ENCODE measurements at regions not wholly inside any gene's neighbourhood (a gene's known extent, or its start where the extent isn't known, plus 50 kb on each side); places are given as distances from the start of the nearest gene placed in this dataset.
"Not testable (repeated sequence)": the region's sequence is repeated elsewhere in the genome, so short reads cannot be mapped to it uniquely, and the experiment has no call there.

GRCh38 chr16:29233705-29234404 lies 172.7 kb downstream of the NPIPB11 start:
- intact Hi-C loops (cut with DNase I); H3K4me1 ChIP-seq; H3K27me3 ChIP-seq; H3K27ac ChIP-seq; H3K4me3 ChIP-seq; H3K9me3 ChIP-seq; DNase-seq; H3K36me3 ChIP-seq: not testable (repeated sequence)
- WGBS, 2 donors = 83 to 94% methylated on average over 4 to 8 of the region's 23 CpGs

- no peak overlapping the region for H3K27ac ChIP-seq
- H3K4me1 ChIP-seq = peaks cover 0 to 4% (median 0%) of the 10 kb centered on the region in 3 donors
- no peaks in the 10 kb centered on the region for H3K27me3 ChIP-seq
- H3K4me3 ChIP-seq = no peak overlapping the region
- DNase-seq = no peak
- intact Hi-C loops (cut with DNase I) = no loop called here
- H3K9me3 ChIP-seq = no peaks in the 10 kb centered on the region
- 88 to 95% methylated on average over 8 to 18 of the region's 30 CpGs for WGBS, 2 donors
- no peaks in the 10 kb centered on the region for H3K36me3 ChIP-seq
- TF ChIP-seq POLR2A (IDR thresholded peaks at IDR 0.05) (no peak), CTCF (IDR thresholded peaks at IDR 0.05) (no peak)
These were observed 173.5 kb downstream of the NPIPB11 start for GRCh38 chr16:29232811-29233704.

- H3K27ac ChIP-seq; intact Hi-C loops (cut with DNase I): not testable (repeated sequence)
These were observed 174.3 kb downstream of the NPIPB11 start for GRCh38 chr16:29232160-29232705.

DNA sequence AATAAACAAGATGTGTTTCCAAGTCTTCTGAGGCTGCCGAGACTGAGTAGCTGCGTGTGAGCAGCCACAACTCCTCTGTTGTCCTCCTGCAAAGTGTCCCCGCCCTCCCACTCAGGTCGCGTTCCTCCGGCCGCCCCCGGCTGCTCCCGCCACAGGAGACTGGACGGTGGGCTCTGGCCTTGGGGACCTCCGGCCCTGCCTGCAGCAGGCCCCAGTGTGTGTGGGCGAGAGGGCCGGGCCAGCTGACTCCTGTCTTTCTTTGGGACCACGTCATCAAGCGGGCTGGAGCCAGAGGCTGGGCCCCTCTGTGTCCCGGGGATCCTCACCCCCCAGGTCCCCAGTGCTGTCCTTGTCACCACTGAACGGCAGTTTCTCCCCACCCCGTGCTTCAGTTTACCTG lies 175.3 kb downstream of the NPIPB11 start:
- TF ChIP-seq POLR2A (IDR thresholded peaks at IDR 0.05) (no peak), CTCF (IDR thresholded peaks at IDR 0.05) (no peak)
- peak overlapping the region in 1 of 4 donors; percentile 42 for H3K27ac ChIP-seq

More at GRCh38 chr16:29232160-29232705, 174.3 kb downstream of the NPIPB11 start:
- WGBS, 2 donors = 74 to 76% methylated on average over 5 to 7 of the region's 10 CpGs
- H3K4me1 ChIP-seq, H3K36me3 ChIP-seq, H3K9me3 ChIP-seq, H3K27me3 ChIP-seq, H3K4me3 ChIP-seq, DNase-seq: not testable (repeated sequence)

DNA sequence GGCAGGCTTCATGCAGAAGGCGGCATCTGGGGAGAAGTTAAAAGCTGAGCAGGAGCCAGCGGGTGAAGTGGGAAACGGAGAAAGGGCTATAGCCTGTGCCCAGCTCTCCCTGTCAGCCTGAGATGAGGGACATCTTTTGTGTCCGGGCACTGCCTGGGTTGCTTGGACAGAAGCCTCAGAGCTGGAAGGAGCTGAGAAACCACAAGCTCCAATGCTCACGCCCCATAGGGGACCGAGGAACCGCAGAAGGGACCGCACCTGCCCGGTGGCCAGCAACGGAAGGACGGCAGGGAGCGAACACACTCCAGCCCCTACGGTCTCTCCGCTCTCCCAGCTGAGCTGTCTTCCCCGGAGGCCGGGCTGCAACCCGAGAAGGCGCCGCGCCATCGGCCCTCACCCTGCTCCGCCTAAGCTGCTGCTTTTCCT lies 175.8 kb downstream of the NPIPB11 start:
- Histone ChIP-seq H3K4me1 (peaks cover 0 to 4% (median 0%) of the 10 kb centered on the region in 3 donors), H3K27me3 (no peaks in the 10 kb centered on the region), H3K9me3 (no peaks in the 10 kb centered on the region), H3K4me3 (no peak overlapping the region), H3K36me3 (no peaks in the 10 kb centered on the region), H3K27ac (peak overlapping the region in 1 of 4 donors; percentile 17)
- TF ChIP-seq POLR2A (IDR thresholded peaks at IDR 0.05) (no peak), CTCF (IDR thresholded peaks at IDR 0.05) (no peak)
- DNase-seq = no peak
- intact Hi-C loops (cut with DNase I) = no loop called here
- WGBS, 2 donors = 84 to 97% methylated on average over 13 to 19 of the region's 22 CpGs

More for the DNA sequence above, 175.3 kb downstream of the NPIPB11 start:
- Histone ChIP-seq H3K4me3 (no peak overlapping the region), H3K9me3 (no peaks in the 10 kb centered on the region), H3K36me3 (no peaks in the 10 kb centered on the region), H3K4me1 (peaks cover 0 to 4% (median 0%) of the 10 kb centered on the region in 3 donors), H3K27me3 (no peaks in the 10 kb centered on the region)
- WGBS, 2 donors = 64 to 79% methylated on average over 7 to 8 of the region's 18 CpGs
- intact Hi-C loops (cut with DNase I) = no loop called here
- DNase-seq = no peak

GRCh38 chr16:29230006-29230668 lies 176.4 kb downstream of the NPIPB11 start:
- DNase-seq, H3K27me3 ChIP-seq: not testable (repeated sequence)
- WGBS, 2 donors = 91 to 92% methylated on average over 7 to 13 of the region's 21 CpGs

GRCh38 chr16:29229616-29230005 lies 176.9 kb downstream of the NPIPB11 start:
- intact Hi-C loops (cut with DNase I); DNase-seq: not testable (repeated sequence)
- 71% methylated on average over 4 of the region's 8 CpGs; no CpG with 5 or more reads in 1 of the 2 donors for WGBS, 2 donors

More at GRCh38 chr16:29230006-29230668, 176.4 kb downstream of the NPIPB11 start:
- H3K4me3 ChIP-seq; H3K27ac ChIP-seq; H3K36me3 ChIP-seq; H3K4me1 ChIP-seq; H3K9me3 ChIP-seq; intact Hi-C loops (cut with DNase I): not testable (repeated sequence)

GRCh38 chr16:29228664-29229611 lies 177.6 kb downstream of the NPIPB11 start:
- DNase-seq; H3K36me3 ChIP-seq; H3K27ac ChIP-seq; intact Hi-C loops (cut with DNase I); H3K4me1 ChIP-seq; H3K4me3 ChIP-seq; H3K27me3 ChIP-seq; H3K9me3 ChIP-seq: not testable (repeated sequence)
- WGBS, 2 donors = 88 to 89% methylated on average over 6 to 8 of the region's 29 CpGs

More at GRCh38 chr16:29229616-29230005, 176.9 kb downstream of the NPIPB11 start:
- not testable (repeated sequence) for H3K36me3 ChIP-seq, H3K4me3 ChIP-seq, H3K4me1 ChIP-seq, H3K27me3 ChIP-seq, H3K9me3 ChIP-seq, H3K27ac ChIP-seq

Data from esophagus squamous epithelium (tissue), 5 donors.